Left colon (tissue), 2 donors: ENCODE measurements at regions not wholly inside any gene's neighbourhood (a gene's known extent, or its start where the extent isn't known, plus 50 kb on each side); places are given as distances from the start of the nearest gene placed in this dataset.

Experiments
- ATAC-seq: fragments of 200-7000 bp; cut with Tn5 transposase; one replicate; pipeline ENCODE4 v1.9.1; 2020; ENCODE audit warnings: mild to moderate bottlenecking, moderate library complexity
- DNase-seq, 2 donors: peaks; one replicate each; pipeline ENCODE4 v3.0.0-alpha.2; 2020
- intact Hi-C, 2 donors: fragments of 100-400 bp; cut with DNase I in 1 of 2; cut with micrococcal nuclease in 1 of 2; formaldehyde crosslinking; loops; one replicate each; pipeline versions ENCODE4 v1.11.2 to v1.14.0; 2022; cut with DNase I, micrococcal nuclease
- donor health status: DM: no; HTN: no; CAD: no.
- donor health status: DM: yes; HTN: yes; CAD: no.

- DNase-seq = no peak
- intact Hi-C loops = no loop called here
- no peak for ATAC-seq
Observed at GRCh38 chr16:80875616-80876015, 71.2 kb upstream of the CDYL2 start.

DNA sequence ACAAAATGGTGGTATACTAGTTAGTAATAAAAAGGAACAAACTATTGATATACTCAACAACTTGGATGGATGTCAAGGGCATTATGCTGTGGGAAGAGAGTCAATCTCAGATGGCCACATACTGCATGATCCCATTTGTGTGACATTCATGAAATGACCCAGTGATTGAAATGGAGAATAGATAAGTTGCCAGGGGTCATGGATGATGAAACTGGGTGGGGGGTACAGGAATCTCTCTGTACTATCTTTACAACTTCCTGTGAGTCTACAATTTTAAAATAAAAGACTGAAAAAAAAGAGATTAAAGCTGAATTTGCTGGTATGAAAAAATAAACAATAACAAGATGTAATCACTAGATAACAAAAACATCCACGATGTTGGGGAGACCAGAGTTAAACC lies 70.5 kb upstream of the CDYL2 start:
- intact Hi-C loops = no loop called here
- DNase-seq (no peak), ATAC-seq (no peak)

DNA sequence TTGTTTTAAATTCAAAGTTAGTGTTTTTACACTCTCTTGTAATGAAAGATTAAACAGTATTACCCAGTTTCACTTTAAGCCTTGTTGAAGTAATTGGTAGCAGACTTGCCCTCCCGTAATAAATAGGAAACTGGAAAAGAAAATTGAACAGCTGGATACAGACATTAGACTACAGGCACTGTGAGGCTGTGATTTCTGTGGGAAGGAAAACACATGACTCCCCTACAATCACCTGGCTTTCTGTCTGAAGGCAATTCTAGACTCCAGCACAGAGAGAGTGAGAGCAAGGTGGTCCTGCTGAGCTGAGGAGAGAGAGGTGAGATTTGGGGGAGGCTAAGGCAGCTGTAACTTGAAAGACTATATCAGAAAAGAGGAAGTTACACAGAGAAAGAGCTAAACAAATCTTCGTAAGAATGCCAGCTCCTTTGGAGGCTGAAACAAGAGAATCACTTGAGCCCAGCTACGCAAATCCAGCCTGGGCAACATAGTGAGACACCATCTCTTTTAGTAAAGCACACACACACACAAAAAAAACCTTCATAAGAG lies 57.8 kb upstream of the CDYL2 start:
- ATAC-seq (no peak), DNase-seq (no peak)
- intact Hi-C loops = no loop called here
